ENCODE measurements at regions not wholly inside any gene's neighbourhood (a gene's known extent, or its start where the extent isn't known, plus 50 kb on each side); places are given as distances from the start of the nearest gene placed in this dataset.

DNA sequence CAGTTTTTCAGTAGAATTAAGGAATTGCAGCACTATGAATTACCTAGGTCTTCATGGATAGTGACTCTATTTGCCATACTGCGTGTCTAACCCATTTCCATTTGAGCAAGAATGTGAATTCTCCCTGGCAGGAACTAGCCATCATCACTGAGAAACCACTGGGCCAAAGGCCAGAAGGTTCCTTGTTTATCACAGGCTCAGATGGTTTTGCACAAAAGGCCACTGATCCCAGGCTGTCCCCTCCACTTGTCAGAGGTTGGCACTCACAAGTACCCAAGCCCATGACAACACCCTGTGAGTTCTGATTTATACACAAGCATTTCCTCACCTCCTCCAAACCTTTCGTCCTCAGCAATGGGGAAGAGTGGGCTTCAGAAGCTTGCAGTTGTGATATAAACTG, 131.8 kb downstream of the FOXB1 start:
- TF ChIP-seq, protein P1, sequence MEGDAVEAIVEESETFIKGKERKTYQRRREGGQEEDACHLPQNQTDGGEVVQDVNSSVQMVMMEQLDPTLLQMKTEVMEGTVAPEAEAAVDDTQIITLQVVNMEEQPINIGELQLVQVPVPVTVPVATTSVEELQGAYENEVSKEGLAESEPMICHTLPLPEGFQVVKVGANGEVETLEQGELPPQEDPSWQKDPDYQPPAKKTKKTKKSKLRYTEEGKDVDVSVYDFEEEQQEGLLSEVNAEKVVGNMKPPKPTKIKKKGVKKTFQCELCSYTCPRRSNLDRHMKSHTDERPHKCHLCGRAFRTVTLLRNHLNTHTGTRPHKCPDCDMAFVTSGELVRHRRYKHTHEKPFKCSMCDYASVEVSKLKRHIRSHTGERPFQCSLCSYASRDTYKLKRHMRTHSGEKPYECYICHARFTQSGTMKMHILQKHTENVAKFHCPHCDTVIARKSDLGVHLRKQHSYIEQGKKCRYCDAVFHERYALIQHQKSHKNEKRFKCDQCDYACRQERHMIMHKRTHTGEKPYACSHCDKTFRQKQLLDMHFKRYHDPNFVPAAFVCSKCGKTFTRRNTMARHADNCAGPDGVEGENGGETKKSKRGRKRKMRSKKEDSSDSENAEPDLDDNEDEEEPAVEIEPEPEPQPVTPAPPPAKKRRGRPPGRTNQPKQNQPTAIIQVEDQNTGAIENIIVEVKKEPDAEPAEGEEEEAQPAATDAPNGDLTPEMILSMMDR (IDR thresholded peaks at IDR 0.05 in 2 of 3, conservative IDR thresholded peaks at IDR 0.05 in 1 of 3; ENCODE audit: control insufficient read depth in 2 of 3, extremely low read depth in 1 of 3, insufficient read depth in 1 of 3, low read depth in 3 of 3, low read length in 3 of 3), result no peak
- TF ChIP-seq, protein P2, sequence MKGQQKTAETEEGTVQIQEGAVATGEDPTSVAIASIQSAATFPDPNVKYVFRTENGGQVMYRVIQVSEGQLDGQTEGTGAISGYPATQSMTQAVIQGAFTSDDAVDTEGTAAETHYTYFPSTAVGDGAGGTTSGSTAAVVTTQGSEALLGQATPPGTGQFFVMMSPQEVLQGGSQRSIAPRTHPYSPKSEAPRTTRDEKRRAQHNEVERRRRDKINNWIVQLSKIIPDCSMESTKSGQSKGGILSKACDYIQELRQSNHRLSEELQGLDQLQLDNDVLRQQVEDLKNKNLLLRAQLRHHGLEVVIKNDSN (IDR thresholded peaks at IDR 0.05; ENCODE audit: borderline replicate concordance, extremely low read length, insufficient read depth, low read depth, low read length), result no peak
- TF ChIP-seq SMARCA5 (IDR thresholded peaks at IDR 0.05) (no peak), TAF1 (IDR thresholded peaks at IDR 0.05; ENCODE audit: borderline replicate concordance, low read depth, low read length) (no peak), POLR2A (IDR thresholded peaks at IDR 0.05; ENCODE audit: low read depth, low read length) (no peak), ZNF207 (IDR thresholded peaks at IDR 0.05; ENCODE audit: borderline replicate concordance) (no peak), NR2C2 (IDR thresholded peaks at IDR 0.05; ENCODE audit: borderline replicate concordance, control insufficient read depth, insufficient read length, low read depth) (no peak), JUND (IDR thresholded peaks at IDR 0.05; ENCODE audit: low read depth, low read length) (no peak), EZH2 (IDR thresholded peaks at IDR 0.05; ENCODE audit: borderline replicate concordance, control insufficient read depth, low read depth, low read length) (no peak)
- TF ChIP-seq, protein P3, sequence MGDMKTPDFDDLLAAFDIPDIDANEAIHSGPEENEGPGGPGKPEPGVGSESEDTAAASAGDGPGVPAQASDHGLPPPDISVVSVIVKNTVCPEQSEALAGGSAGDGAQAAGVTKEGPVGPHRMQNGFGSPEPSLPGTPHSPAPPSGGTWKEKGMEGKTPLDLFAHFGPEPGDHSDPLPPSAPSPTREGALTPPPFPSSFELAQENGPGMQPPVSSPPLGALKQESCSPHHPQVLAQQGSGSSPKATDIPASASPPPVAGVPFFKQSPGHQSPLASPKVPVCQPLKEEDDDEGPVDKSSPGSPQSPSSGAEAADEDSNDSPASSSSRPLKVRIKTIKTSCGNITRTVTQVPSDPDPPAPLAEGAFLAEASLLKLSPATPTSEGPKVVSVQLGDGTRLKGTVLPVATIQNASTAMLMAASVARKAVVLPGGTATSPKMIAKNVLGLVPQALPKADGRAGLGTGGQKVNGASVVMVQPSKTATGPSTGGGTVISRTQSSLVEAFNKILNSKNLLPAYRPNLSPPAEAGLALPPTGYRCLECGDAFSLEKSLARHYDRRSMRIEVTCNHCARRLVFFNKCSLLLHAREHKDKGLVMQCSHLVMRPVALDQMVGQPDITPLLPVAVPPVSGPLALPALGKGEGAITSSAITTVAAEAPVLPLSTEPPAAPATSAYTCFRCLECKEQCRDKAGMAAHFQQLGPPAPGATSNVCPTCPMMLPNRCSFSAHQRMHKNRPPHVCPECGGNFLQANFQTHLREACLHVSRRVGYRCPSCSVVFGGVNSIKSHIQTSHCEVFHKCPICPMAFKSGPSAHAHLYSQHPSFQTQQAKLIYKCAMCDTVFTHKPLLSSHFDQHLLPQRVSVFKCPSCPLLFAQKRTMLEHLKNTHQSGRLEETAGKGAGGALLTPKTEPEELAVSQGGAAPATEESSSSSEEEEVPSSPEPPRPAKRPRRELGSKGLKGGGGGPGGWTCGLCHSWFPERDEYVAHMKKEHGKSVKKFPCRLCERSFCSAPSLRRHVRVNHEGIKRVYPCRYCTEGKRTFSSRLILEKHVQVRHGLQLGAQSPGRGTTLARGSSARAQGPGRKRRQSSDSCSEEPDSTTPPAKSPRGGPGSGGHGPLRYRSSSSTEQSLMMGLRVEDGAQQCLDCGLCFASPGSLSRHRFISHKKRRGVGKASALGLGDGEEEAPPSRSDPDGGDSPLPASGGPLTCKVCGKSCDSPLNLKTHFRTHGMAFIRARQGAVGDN (IDR thresholded peaks at IDR 0.05), result no peak
- TF ChIP-seq, protein P4, sequence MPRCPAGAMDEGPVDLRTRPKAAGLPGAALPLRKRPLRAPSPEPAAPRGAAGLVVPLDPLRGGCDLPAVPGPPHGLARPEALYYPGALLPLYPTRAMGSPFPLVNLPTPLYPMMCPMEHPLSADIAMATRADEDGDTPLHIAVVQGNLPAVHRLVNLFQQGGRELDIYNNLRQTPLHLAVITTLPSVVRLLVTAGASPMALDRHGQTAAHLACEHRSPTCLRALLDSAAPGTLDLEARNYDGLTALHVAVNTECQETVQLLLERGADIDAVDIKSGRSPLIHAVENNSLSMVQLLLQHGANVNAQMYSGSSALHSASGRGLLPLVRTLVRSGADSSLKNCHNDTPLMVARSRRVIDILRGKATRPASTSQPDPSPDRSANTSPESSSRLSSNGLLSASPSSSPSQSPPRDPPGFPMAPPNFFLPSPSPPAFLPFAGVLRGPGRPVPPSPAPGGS (IDR thresholded peaks at IDR 0.05; ENCODE audit: borderline replicate concordance, insufficient read depth, low read depth, low read length, poor library complexity, severe bottlenecking), result no peak

All from GM12878 (cell line).